NCI-H1694 (cell line): ENCODE measurements at regions not wholly inside any gene's neighbourhood (a gene's known extent, or its start where the extent isn't known, plus 50 kb on each side); places are given as distances from the start of the nearest gene placed in this dataset.
"Not testable (repeated sequence)": the region's sequence is repeated elsewhere in the genome, so short reads cannot be mapped to it uniquely, and the experiment has no call there.

ENCODE experiments used
- DNase-seq: peaks from one replicate; lab custom pipeline; 2025; lab: John Stamatoyannopoulos, UW

DNA sequence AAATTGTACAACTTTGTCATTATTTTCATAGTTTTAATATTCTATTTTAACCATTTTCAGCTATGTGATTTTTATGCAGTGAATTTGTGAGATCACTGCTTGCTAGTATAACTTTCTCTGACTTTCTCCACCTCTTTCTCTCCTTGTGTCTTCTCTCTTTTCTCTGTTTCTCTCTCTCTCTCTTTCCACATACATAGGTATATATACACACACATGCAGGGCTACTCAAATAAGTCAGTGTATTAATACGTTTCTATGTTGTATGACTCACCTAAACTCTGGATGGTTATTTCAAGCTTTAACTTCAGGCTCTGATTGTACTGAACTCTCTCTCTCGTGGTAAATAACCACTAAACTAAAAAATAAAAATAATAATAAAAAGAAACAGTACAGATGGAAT lies 1389.3 kb upstream of the ALCAM start:
- no peak for DNase-seq

DNA sequence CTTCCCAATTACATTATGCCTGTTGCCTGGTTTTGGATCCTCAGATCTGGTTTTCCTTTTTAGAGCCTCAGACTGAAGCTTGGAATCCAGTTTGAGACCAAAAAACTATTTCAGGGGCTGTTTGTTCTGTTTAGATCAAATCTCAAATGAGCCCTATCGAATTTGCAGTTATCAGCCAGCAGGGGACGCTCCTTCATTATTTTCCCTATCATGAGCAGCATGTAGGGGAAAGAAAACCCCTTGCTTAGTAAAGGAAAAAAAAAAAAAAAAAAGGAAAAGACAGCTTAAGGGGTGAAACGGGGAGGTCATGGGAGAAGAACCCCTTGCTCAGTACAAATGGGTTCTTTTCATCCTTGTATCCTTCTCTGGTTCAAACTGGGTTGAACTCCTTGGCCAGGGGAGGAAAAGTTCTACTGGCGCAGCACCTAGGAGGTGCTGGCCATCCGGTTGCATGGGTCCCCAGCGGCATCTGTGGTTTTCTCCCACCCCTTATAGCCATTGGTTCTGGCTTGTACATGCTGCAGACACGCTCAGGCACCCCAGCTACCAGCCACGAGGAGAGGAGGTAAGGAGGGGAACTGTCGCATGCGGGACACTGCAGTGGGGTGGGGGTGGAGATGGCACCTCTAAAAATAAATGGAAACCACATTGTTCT lies 1375.1 kb upstream of the ALCAM start:
- peak; percentile 18 for DNase-seq

DNA sequence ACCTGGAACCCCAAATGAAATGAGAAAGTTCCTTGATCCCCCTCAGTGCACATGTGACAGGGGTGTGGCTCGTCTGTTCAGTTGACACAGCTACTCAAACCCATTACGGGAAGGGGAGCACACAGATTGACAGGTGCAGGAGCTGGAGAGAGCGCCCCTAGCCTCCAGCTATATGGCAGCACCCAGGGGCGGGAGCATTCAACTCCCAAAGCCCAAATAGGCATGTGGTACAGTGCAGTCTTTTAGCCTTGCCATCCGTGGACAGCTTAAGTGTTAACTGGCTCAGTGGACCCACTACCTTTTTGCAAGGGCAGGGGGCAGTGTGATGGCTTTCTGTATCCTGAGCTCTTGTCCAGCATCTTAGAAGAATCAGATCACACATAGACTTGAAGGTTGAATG lies 1374.2 kb upstream of the ALCAM start:
- DNase-seq = no peak

DNA sequence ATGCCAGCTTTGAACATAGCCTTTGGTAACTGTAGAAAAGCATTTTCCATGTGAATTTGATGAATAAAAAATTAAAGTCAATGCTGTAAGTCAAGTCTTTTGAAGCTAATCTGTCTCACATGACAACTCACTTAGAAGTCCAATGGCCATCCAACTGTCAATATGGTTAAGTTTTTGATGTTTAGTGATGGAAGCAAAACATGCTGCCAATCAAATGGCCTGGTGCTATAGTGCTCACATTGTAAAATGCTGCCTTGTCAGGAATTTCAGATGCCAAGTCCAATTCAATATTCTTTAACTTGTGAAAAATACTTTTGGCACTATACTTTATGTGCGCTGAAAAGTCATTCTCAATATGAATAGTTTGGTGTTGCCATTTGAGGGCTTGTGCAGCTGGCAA lies 1361.8 kb upstream of the ALCAM start:
- no peak for DNase-seq

DNA sequence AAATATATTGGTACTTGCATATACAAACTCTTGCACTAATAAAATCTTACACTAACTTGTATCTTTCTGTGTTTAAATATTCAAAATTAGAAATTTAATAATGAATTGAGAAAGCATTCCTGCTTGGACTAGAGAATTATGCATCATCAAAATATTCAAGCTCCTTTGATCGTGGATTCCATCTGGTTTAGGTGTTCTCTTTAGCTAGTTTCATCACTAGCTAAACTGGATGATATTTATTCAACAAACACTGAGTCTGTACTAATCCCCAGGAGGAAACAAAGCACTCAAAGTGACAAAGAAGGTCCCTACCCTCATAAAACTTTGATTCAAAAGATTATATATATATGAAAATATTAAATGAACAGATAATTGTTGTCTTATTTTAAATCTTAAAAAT lies 1360.9 kb upstream of the ALCAM start:
- no peak for DNase-seq

DNA sequence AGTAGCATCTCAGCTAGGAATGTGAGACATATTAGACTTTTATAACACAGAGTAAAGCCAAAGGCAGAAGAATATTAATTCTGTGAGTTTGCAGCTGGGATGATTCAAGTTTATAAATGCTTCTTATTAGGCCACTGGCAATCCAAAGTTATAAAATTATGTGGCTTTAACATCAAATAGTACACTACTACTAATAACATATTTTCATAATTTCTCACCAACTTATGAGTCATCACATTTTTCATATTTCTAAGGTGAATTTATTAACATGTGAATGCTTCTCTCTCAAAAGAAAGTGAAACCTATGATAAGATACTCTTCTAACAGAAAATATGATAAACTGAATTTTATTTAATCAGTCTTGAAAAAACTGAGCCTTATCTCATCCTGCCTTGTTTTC lies 1348.2 kb upstream of the ALCAM start:
- DNase-seq = no peak

DNA sequence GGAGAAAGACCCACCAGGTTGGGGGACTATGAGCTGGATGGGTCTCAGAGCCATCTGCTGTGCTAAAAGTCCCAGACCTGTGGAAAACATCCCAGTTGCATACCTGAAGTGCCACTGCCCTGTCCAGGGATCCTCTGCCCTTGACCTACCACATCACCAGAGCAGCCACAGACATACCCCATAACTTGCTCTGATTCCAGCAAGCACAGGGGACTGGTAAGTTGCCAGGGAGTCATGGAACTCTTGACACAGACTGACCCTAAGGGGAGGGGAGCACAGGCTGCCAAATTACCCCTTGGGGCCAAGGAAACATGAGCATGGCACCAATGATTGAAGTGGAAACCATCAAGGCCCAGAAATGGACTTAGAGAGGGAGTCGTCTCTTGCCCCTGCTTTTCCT lies 1335.1 kb upstream of the ALCAM start:
- no peak for DNase-seq

DNA sequence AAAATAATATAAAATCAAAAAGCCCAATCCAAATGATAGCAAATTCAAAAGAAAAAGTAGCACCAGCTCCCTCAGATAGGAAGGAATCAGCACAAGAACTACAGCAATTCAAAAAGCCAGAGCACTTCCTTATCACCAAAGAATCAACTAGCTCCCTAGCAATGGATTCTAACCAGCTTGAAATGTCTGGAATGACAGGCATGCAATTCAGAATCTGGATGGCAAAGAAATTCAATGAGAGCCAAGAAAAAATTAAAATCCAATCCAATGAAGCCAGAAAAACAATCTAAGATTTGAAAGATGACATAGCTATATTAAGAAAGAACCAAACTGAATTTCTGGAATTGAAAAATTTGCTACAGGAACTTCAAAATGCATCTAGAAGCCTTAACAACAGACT lies 1334.4 kb upstream of the ALCAM start:
- DNase-seq = no peak

DNA sequence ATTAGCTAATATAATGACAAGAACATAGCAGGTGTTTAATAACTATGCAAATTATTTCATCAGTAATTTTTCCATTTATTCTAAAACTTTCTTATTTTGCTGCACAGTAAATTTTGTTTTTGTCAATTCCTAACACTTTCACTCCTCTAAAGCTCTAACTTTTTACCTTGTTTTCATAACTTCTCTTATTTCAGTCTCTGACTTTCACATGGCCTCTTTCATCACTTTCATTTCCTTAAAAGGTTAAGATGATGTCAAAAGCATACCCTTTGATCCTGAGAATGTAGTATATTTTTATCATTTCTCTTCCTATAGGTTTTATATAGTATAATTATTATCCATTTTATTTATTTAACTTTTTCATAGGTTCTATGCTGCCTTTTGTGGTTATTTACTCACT lies 1325.8 kb upstream of the ALCAM start:
- DNase-seq = no peak

DNA sequence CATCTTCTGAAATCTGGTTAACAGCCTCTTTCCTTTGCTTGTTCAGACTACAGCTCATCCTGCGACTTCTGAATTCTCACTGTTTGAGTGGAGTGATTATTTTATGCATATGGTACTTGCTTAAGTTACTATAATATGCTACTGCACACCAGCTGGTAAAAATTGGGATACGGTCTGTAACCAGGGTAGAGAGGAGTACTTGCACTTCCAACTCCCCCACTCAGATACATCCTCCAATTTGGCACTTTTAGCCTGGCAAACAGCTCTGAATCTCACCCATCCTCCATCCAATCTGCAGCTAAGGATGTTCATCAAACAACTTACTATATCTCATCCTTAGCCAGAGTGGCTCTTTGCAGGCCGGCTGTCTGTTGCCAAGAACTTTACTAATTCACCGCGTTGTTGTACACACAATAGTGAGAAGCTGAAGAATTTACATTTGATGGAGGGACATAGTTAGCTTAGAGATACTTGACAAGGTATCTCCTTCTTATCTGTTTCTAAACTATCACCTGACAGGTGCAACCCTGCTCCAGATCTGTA lies 1323.6 kb upstream of the ALCAM start:
- not testable (repeated sequence) for DNase-seq

DNA sequence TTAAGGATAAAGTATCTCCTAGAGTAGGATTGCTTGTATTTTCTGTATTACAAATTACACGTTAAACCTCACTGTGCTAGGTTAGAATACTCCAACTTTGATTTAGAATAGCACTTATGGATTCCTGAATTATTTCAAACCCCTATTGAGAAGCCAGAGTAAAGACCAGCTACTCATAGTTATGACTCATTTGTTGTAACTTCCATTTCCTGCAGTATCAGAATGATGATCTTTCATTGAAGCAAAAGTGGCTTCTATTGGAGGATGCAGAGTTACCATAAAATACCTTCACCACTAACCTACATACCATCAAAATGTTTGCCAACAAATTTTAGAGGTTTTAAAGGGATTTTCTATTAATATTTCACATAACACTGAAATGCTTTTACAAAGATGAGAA lies 1322.7 kb upstream of the ALCAM start:
- DNase-seq = no peak

DNA sequence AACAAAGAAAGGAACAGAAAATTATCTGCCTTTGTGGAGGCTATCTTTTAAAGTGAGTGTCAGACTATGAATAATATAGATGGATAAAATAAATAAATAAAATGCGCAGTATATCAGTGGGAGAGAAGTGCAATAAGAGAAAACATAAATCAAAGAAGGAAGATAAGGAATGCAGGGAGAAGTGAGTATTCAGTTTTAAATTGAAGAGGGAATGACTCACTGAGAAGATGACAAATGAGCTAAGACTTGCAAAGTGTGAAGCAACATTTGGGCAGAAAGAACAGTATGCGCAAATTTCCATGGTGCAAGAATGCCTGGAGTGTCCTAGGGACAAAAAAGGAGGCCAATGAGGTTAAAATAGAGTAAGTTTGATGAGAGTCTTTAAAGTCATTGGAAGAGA lies 1300.1 kb upstream of the ALCAM start:
- no peak for DNase-seq

DNA sequence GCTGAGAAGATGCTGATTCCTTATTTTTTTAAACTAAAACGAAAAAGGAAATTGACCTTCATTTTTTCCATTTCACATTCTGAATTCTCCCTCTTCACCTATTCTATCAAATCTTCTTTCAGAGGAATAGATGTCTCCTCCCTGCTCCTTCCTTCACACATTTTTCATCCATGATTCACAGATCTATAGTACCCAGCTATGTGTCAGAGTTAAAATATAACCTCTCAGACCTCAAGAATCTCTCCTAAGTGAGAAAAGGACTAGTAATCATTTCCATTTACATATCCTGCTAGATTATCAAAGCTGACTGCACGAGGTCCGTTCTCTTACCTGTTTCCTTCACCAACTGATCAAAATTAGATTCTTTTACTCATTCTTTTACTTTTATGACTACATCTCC lies 1297.6 kb upstream of the ALCAM start:
- DNase-seq = no peak

DNA sequence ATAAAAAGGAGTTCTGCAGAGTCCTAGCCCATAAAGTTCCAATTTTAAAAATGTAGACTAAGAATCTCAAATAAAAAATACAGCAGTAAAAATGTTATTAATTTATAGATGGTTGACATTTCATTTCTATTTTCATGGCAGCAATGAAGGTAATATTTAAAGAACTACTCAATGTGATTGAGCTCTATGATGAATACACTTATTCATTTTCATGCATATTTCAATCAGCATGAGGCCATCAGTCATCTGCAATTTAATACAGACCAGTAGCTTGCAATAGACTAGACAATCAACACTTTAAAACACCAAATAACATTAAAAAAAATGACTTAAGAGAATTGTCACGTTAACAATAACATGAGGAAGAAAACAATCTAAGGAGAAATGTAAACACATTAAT lies 1295.8 kb upstream of the ALCAM start:
- no peak for DNase-seq

DNA sequence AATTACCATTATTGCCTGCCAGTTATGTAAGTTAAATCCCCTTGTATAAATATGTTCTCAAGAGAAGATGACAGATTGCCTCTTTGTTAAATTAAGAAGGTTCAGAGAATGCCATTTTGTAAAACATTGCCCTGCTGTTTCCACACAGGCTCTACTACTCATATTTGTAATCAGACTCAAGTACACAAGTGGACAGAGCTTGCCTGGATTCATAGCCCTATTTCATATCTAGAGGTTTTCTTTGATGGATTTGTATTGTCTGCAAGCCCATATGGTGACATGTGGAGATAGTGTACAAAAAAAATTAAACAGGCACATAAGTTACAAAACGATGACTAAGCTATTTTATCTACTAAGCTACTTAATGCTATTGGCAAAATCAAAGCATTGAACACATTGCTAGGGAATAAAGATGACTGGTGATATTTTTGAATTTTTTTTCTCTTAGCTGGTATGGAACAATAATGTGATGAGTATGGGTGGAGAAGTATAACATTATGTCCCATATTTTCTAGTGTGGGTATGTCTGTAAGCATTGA lies 1286.6 kb upstream of the ALCAM start:
- no peak for DNase-seq

DNA sequence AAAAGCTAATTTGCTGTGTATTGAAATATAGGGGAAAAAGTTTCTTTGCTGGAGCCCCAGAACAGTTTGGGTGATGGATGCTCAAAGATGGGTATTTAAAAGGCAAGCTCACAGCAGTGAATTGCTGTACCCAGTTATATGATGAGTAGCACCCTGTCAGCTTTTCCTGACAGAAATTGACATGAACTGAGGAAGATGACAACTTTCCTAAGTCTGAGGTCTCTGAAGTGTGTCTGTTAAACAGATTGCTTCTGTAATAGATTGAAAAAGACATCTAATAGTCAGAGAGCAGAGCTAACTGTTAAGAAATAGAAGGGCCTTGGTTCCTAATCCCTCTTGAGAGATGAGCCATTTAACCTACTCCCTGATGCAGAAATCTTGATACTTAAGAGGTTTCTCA lies 1278.0 kb upstream of the ALCAM start:
- DNase-seq = no peak

DNA sequence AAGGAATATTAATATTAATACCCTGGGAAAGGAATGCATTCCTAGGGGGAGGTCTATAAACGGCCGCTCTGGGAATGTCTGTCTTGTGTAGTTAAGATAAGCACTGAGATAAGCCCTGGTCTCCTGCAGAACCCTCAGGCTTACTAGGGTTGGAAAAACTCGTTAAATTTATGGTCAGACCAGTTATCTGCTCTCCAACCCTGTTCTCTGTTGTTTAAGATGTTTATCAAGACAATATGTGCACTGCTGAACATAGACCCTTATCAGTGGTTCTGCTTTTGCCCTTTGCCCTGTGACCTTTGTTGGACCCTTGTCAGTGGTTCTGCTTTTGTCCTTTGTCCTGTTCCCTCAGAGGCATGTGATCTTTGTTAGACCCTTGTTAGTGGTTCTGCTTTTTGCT lies 1276.7 kb upstream of the ALCAM start:
- not testable (repeated sequence) for DNase-seq

DNA sequence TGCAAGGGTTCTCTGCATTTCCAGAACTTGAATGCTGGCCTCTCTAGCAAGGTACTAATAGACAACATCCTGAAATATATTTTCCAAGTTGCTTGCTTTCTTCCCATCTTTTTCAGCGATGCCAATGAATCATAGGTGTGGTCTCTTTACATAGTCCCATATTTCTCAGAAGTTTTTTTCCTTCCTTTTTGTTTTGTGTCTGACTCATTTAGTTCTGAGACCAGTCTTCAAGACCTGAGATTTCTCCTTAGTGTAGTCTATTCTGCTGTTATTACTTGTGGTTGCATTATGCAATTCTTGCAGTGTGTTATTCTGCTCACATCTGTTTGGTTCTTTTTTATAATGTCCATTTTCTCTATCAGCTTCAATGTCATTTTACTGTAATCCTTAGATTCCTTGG lies 1265.0 kb upstream of the ALCAM start:
- no peak for DNase-seq

DNA sequence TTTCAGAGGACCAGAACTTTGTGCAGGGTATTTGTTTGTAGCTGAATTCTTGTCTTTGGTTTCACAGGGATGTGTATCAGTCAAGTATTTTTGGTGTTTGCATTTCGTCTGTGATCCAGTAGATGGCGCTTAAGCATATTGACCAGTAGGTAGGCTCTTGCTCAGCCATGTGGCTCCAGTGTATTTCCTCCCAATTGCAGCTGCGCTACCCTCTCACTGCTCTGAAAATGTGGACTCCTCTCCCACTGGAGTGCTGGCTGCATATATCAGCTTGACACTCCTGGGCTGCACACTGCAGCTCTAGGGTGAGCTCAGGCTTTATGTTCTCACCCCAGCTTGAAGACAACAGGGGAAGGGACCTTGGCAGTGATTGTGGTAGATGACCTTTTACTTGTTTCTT lies 1264.3 kb upstream of the ALCAM start:
- peak; percentile 4 for DNase-seq

DNA sequence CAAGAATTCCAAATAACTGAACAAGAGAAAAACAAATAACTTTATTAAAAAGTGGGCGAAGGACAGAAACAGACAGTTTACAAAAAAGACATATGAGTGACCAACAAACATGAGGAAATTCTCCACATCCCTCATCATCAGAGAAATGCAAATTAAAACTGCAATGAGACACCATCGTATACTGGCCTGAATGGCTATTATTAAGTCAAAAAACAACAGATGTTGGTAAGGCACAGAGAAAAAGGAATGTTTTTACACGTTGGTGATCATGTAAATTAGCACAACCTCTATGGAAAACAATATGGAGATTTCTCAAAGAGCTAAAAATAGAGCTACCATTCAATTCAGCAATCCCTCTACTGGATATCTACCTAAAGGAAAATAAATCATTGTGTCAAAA lies 1260.4 kb upstream of the ALCAM start:
- DNase-seq = no peak

DNA sequence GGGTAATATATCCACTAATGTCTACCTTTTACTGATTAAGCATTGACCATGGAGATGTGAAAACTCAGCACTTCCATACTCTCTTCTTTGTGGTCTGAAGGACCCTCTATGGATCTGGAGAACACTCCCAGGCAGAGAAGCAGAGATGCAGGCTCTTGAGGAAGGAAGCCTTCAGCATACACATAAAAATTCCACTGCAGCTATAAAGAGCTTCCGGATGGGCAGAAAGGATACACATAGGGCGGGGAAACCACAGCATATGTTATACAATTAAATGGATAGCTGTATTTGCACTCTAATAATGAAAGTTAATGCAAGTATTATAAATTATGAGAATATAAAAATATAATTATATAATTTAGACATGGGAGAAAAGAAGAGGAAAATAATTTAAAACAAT lies 1258.2 kb upstream of the ALCAM start:
- no peak for DNase-seq

DNA sequence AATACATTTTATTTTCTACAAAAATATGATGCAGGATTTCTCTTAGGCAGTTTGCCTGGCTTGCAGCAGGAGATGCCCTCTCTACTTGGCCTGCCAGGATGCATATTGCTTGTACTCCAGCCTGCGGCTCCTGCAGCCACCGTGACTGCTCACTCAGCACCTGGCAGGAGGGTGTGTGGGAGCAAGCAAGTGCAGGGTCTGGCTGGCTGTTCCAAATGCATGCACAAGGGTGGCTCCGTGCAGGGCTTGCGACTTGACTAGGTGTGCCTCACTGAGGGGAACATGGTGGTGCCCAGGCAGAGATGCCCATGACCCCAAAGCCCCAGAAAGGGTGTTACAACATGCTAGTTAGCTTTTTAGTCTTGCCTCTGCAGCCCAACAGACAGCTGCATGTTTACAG lies 1240.2 kb upstream of the ALCAM start:
- no peak for DNase-seq

DNA sequence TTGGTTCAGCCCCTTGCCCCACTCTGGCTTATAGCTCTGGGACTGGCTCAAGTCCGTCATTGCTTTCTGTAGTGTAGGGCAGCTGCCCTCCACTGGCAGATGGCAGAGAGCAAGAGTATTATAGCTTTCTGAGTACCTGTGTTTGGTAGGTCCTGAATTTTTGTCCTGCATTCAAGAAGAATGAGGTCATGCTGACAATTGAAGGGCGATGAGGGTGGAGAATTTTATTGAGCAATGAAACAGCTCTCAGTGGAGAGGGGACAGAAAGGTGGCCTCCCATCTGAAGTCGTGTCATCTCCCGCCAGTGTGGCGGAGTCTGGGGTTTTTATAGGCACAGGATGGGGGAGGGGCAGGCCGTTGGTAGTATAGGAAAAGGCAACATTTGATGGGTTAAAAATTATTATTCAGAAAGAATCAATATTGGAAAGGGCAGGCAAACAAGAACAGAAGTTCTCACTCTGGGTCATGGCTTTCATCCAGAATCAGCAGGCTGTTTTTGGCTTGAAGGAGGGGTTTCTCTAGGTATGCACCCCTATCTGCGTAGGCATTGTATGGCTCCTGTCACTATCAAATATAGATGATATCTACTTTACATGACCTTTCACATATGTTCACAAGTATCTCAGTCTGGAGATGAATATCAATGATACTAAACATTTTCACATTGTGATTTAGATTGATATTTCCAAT lies 1239.7 kb upstream of the ALCAM start:
- no peak for DNase-seq

DNA sequence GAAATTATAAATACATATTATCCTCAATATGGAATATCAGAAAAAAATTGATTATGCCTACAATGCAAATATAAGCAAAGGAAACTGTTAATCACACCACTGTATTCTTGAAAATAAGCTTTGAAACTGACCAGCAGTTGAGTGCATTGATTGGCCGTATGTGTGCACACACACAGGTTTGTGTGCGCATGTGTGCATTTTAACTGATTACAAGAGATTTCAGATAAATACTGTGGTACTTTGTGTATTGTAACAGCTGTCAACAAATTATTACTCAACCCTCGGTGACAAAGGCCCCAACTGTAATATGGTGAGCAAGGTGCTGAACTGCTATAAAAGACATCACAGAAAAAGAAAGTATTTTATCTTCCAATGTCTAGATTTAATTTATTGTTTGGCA lies 1238.9 kb upstream of the ALCAM start:
- DNase-seq = no peak
